ENCODE measurements at regions not wholly inside any gene's neighbourhood (a gene's known extent, or its start where the extent isn't known, plus 50 kb on each side); places are given as distances from the start of the nearest gene placed in this dataset.

- Histone ChIP-seq H3K9me3 (ENCODE audit: insufficient read depth, low read depth) (0 out of 2 replicates have a peak, but pooled peaks cover 10% of the 10 kb centered on the region), H3K27ac (no peak overlapping the region), H3K4me3 (no peak overlapping the region), H3F3A (ENCODE audit: insufficient read depth, low read depth) (no peaks in the 10 kb centered on the region), H3K27me3 (ENCODE audit: insufficient read depth, low read depth) (no peaks in the 10 kb centered on the region), H3K36me3 (ENCODE audit: low read depth) (no peaks in the 10 kb centered on the region), H3K9me2 (ENCODE audit: insufficient read depth) (no peaks in the 10 kb centered on the region), H3K79me2 (ENCODE audit: low read depth) (no peaks in the 10 kb centered on the region), H2AFZ (no peak overlapping the region), H4K20me1 (ENCODE audit: insufficient read depth) (no peaks in the 10 kb centered on the region), H3K4me2 (no peak overlapping the region), H3K4me1 (replicated peaks; ENCODE audit: insufficient read depth) (peaks cover 2% of the 10 kb centered on the region)
- no peak for DNase-seq
- intact Hi-C loops (cut with micrococcal nuclease; ENCODE audit: unreplicated experiment): no loop called here
- TF ChIP-seq CTCF (conservative IDR thresholded peaks at IDR 0.05) (peak; percentile 48), EZH2 (IDR thresholded peaks at IDR 0.05; ENCODE audit: low read depth) (no peak)
- ChIA-PET POLR2A (ENCODE audit: unreplicated experiment) (no interaction called here), CTCF (no interaction called here)
- BruUV-seq (replicated peaks): no TSS peak
Measured at GRCh38 chr5:53318303-53318702, 162.1 kb upstream of the FST start.

DNA sequence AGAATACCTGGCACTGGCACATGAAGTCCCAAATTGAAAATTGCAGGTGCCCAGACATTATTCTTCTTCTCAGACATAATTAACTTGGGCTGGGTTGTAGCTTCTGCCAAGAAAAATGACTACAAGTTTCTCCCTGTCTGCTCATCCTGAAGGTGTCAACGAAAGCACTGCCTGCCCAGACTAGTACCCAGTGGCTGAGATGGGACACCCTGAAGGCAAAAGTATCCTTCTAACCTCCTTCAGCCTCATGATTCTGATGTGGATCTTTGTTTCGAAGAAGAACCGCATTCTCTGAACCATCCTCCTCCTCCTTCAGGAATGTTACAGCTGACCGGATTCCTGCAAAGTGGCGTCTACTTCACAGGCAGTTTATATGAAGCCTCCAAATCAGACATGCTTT lies 161.1 kb upstream of the FST start:
- no peak overlapping the region for H3K27ac ChIP-seq
- H3K4me1 ChIP-seq (replicated peaks; ENCODE audit: insufficient read depth): peaks cover 12% of the 10 kb centered on the region
- H3K79me2 ChIP-seq (ENCODE audit: low read depth): no peaks in the 10 kb centered on the region
- H3K4me2 ChIP-seq: no peak overlapping the region
- H3K9me3 ChIP-seq (ENCODE audit: insufficient read depth, low read depth): 0 out of 2 replicates have a peak, but pooled peaks cover 10% of the 10 kb centered on the region
- ChIA-PET CTCF (no interaction called here), POLR2A (ENCODE audit: unreplicated experiment) (no interaction called here)
- BruUV-seq (replicated peaks): no TSS peak
- H3K36me3 ChIP-seq (ENCODE audit: low read depth): no peaks in the 10 kb centered on the region
- intact Hi-C loops (cut with micrococcal nuclease; ENCODE audit: unreplicated experiment): no loop called here
- TF ChIP-seq CTCF (conservative IDR thresholded peaks at IDR 0.05) (no peak), EZH2 (IDR thresholded peaks at IDR 0.05; ENCODE audit: low read depth) (no peak)
- H3K27me3 ChIP-seq (ENCODE audit: insufficient read depth, low read depth): no peaks in the 10 kb centered on the region
- no peak for DNase-seq
- no peak overlapping the region for H3K4me3 ChIP-seq
- H4K20me1 ChIP-seq (ENCODE audit: insufficient read depth): no peaks in the 10 kb centered on the region
- H3K9me2 ChIP-seq (ENCODE audit: insufficient read depth): no peaks in the 10 kb centered on the region
- H3F3A ChIP-seq (ENCODE audit: insufficient read depth, low read depth): peaks cover 8% of the 10 kb centered on the region; the same call in 1 of the 2 replicates
- no peak overlapping the region for H2AFZ ChIP-seq

- Histone ChIP-seq H3K4me2 (no peak overlapping the region), H3K4me1 (replicated peaks; ENCODE audit: insufficient read depth) (peaks cover 16% of the 10 kb centered on the region), H3F3A (ENCODE audit: insufficient read depth, low read depth) (peaks cover 10% of the 10 kb centered on the region; the same call in 1 of the 2 replicates), H3K9me3 (ENCODE audit: insufficient read depth, low read depth) (0 out of 2 replicates have a peak, but pooled peaks cover 4% of the 10 kb centered on the region), H3K27ac (no peak overlapping the region), H3K36me3 (ENCODE audit: low read depth) (no peaks in the 10 kb centered on the region), H3K79me2 (ENCODE audit: low read depth) (no peaks in the 10 kb centered on the region), H3K27me3 (ENCODE audit: insufficient read depth, low read depth) (no peaks in the 10 kb centered on the region), H3K4me3 (no peak overlapping the region), H3K9me2 (ENCODE audit: insufficient read depth) (no peaks in the 10 kb centered on the region), H2AFZ (no peak overlapping the region), H4K20me1 (ENCODE audit: insufficient read depth) (no peaks in the 10 kb centered on the region)
- intact Hi-C loops (cut with micrococcal nuclease; ENCODE audit: unreplicated experiment): no loop called here
- ChIA-PET CTCF (no interaction called here), POLR2A (ENCODE audit: unreplicated experiment) (no interaction called here)
- no peak for TF ChIP-seq EZH2 (IDR thresholded peaks at IDR 0.05; ENCODE audit: low read depth)
- TF ChIP-seq CTCF (conservative IDR thresholded peaks at IDR 0.05): no peak
- no TSS peak for BruUV-seq (replicated peaks)
- DNase-seq: no peak
Measured at GRCh38 chr5:53321073-53321472, 159.4 kb upstream of the FST start.

Measured in PC-9 (cell line).